ENCODE measurements at regions not wholly inside any gene's neighbourhood (a gene's known extent, or its start where the extent isn't known, plus 50 kb on each side); places are given as distances from the start of the nearest gene placed in this dataset.

GRCh38 chr12:45623940-45624339 lies 105.6 kb upstream of the ARID2 start:
- H4K20me1 ChIP-seq (ENCODE audit: insufficient read depth, low read length), result no peaks in the 10 kb centered on the region
- H3K9ac ChIP-seq (ENCODE audit: insufficient read depth, low read depth, low read length), result no peak overlapping the region
- intact Hi-C loops (cut with micrococcal nuclease; ENCODE audit: unreplicated experiment), result no loop called here
- TF ChIP-seq ZNF605 (CRISPR knock-in tag; IDR thresholded peaks at IDR 0.05) (no peak), E2F2 (CRISPR knock-in tag; IDR thresholded peaks at IDR 0.05; ENCODE audit: borderline replicate concordance) (no peak), ZNF446 (CRISPR knock-in tag; IDR thresholded peaks at IDR 0.05) (no peak), ZFYVE20 (CRISPR knock-in tag; IDR thresholded peaks at IDR 0.05; ENCODE audit: borderline replicate concordance, low read depth) (no peak), TOPORS (CRISPR knock-in tag; IDR thresholded peaks at IDR 0.05) (no peak)
- in situ Hi-C loops (cut with HindIII; ENCODE audit: extremely low pct_ligation_motif_present, low pct_unique_long_range_greater_than_20kb), result no loop called here
- BruUV-seq (replicated peaks), result no TSS peak
- no peak overlapping the region for H2AFZ ChIP-seq (ENCODE audit: low read length)
- ChIA-PET POLR2A (no interaction called here), CTCF (ENCODE audit: low intra/inter-chr PET ratio, low total read pairs) (no interaction called here)
- no peaks in the 10 kb centered on the region for H3K79me2 ChIP-seq (ENCODE audit: insufficient read depth, low read length)
- FAIRE-seq, result no peak
- 17% methylated on average over 2 of the region's 2 CpGs for WGBS (ENCODE audit: low lambda C conversion rate)
- ATAC-seq, result no peak
- no peak overlapping the region for H3K4me3 ChIP-seq (replicated peaks in 1 of 3; ENCODE audit: insufficient read depth in 1 of 3, low read depth in 2 of 3, low read length in 3 of 3)
- H3K36me3 ChIP-seq (replicated peaks in 1 of 2; ENCODE audit: control insufficient read depth in 1 of 2, insufficient read depth in 2 of 2, low read length in 2 of 2), result no peaks in the 10 kb centered on the region
- DNase-seq (ENCODE audit: low spot score), result no peak
- H3K27ac ChIP-seq (ENCODE audit: extremely low read length, insufficient read depth, low read length), result no peak overlapping the region
- no peaks in the 10 kb centered on the region for H3K4me1 ChIP-seq (ENCODE audit: insufficient read depth, low read length)
- H3K4me2 ChIP-seq (ENCODE audit: low read depth, low read length), result no peak overlapping the region
- no peaks in the 10 kb centered on the region for H3K9me3 ChIP-seq (ENCODE audit: low read length)
- no peaks in the 10 kb centered on the region for H3K27me3 ChIP-seq (ENCODE audit: control insufficient read depth in 1 of 2, insufficient read depth in 2 of 2, low read length in 2 of 2)

GRCh38 chr12:45626965-45627364 lies 102.5 kb upstream of the ARID2 start:
- Histone ChIP-seq H3K79me2 (ENCODE audit: insufficient read depth, low read length) (no peaks in the 10 kb centered on the region), H3K9ac (ENCODE audit: insufficient read depth, low read depth, low read length) (no peak overlapping the region), H4K20me1 (ENCODE audit: insufficient read depth, low read length) (no peaks in the 10 kb centered on the region), H3K27ac (ENCODE audit: extremely low read length, insufficient read depth, low read length) (no peak overlapping the region), H3K36me3 (replicated peaks in 1 of 2; ENCODE audit: control insufficient read depth in 1 of 2, insufficient read depth in 2 of 2, low read length in 2 of 2) (no peaks in the 10 kb centered on the region), H2AFZ (ENCODE audit: low read length) (no peak overlapping the region), H3K4me2 (ENCODE audit: low read depth, low read length) (no peak overlapping the region), H3K4me1 (ENCODE audit: insufficient read depth, low read length) (no peaks in the 10 kb centered on the region), H3K27me3 (ENCODE audit: control insufficient read depth in 1 of 2, insufficient read depth in 2 of 2, low read length in 2 of 2) (no peaks in the 10 kb centered on the region), H3K4me3 (replicated peaks in 1 of 3; ENCODE audit: insufficient read depth in 1 of 3, low read depth in 2 of 3, low read length in 3 of 3) (no peak overlapping the region), H3K9me3 (ENCODE audit: low read length) (no peaks in the 10 kb centered on the region)
- WGBS (ENCODE audit: low lambda C conversion rate), result 0% methylated on average over 2 of the region's 2 CpGs
- TF ChIP-seq FOSL1 (CRISPR knock-in tag; IDR thresholded peaks at IDR 0.05; ENCODE audit: borderline replicate concordance), result no peak
- peak; percentile 59; the same call in 1 of the 2 replicates for TF ChIP-seq CEBPB (IDR thresholded peaks at IDR 0.05; ENCODE audit: borderline replicate concordance, low read depth, low read length)
- TF ChIP-seq ZFP37 (CRISPR knock-in tag; IDR thresholded peaks at IDR 0.05; ENCODE audit: borderline replicate concordance), result no peak
- no peak for TF ChIP-seq ZNF615 (CRISPR knock-in tag; IDR thresholded peaks at IDR 0.05; ENCODE audit: borderline replicate concordance)
- FAIRE-seq, result no peak
- no peak for ATAC-seq
- in situ Hi-C loops (cut with HindIII; ENCODE audit: extremely low pct_ligation_motif_present, low pct_unique_long_range_greater_than_20kb) (no loop called here), intact Hi-C loops (cut with micrococcal nuclease; ENCODE audit: unreplicated experiment) (no loop called here)
- DNase-seq (ENCODE audit: low spot score), result no peak
- POLR2A ChIA-PET, result no interaction called here
- no TSS peak for BruUV-seq (replicated peaks)
- CTCF ChIA-PET (ENCODE audit: low intra/inter-chr PET ratio, low total read pairs), result no interaction called here
